GM19035 (cell line): ENCODE measurements at regions not wholly inside any gene's neighbourhood (a gene's known extent, or its start where the extent isn't known, plus 50 kb on each side); places are given as distances from the start of the nearest gene placed in this dataset.

Source experiments
- ATAC-seq: cut with Tn5 transposase; IDR thresholded peaks from one replicate; pipeline ENCODE4 v1.9.1; 2021; ENCODE audit not compliant: unreplicated experiment

- no peak for ATAC-seq
Measured at GRCh38 chr7:142418326-142418725, 160.5 kb upstream of the PRSS58 start.

DNA sequence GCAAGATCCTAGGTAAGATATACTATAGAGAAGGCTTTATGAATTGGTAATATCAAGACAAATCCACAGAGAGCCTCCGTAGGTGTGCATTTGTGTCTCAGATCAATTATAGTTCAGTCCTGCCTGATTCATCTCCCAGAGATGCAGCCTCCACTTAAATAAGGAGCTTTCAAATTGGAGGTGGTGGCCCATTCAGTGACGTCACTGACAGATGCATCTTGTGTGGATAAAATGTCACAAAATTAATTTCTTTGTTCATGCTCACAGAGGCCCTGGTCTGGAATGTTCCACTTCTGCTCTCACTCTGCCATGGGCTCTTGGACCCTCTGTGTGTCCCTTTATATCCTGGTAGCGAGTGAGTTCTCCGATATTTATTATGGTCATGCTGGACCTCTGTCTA lies 157.1 kb upstream of the PRSS58 start:
- no peak for ATAC-seq

DNA sequence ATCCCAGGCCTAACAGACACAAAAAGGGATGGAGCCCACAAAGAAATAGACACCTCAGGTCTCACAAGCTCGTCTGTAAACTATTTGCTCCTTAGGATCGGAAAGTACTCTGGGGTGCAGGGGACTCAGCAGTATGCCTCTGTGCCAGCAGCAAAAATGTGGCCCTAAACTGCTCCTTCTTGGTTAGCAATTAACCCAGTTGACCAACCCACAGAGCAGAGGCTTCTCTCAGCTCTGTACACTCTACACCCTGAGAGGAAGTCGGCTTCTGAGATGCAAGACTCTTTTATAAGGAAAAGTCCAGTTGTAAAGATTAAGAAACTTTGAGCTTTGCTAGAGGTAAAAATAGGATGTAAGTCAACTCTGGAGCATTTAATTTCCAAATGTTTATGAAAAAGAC lies 156.3 kb upstream of the PRSS58 start:
- no peak for ATAC-seq

GRCh38 chr7:142413280-142414000 lies 155.6 kb upstream of the PRSS58 start:
- ATAC-seq: no peak

GRCh38 chr7:142412551-142413193 lies 154.8 kb upstream of the PRSS58 start:
- ATAC-seq: peak; percentile 89

DNA sequence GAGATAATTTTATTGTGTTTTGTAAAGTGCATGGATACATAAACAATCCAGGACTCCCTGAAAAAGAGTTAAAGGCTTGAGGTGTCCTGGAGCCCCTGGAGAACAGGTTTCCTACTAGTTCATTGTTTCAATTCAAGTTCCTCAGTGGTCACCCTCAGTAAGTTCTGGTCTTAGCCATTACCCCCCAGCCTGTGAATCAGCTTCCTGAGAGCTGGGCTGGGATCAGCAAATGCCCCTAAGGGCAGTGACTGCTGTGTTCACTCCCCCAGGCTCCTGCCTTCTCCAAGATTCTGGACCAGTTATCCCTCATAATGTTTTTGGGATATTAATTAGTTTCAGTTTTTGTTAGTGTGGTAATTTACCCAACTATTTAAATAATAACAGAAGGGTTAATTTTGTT lies 151.6 kb upstream of the PRSS58 start:
- no peak for ATAC-seq

DNA sequence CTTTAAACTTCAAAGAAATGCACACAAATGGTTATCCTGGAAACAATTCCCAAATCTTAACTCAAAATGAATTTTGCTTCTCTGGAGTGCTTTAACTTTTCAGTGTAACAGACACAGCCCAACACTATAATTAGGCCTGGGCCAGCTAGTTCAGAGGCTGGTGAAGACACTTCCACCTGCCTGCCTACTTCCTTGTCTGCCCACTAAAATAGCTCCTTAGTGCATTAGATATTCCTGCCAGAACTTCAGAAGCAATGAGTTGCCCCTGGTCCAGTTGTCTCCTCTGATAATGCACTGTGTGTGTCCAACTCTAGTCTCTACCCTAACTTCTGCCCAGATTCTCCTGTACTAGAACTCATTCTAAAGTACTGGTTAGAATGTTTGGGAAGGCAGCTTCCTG lies 150.9 kb upstream of the PRSS58 start:
- no peak for ATAC-seq

GRCh38 chr7:142407939-142408570 lies 150.2 kb upstream of the PRSS58 start:
- ATAC-seq: no peak

DNA sequence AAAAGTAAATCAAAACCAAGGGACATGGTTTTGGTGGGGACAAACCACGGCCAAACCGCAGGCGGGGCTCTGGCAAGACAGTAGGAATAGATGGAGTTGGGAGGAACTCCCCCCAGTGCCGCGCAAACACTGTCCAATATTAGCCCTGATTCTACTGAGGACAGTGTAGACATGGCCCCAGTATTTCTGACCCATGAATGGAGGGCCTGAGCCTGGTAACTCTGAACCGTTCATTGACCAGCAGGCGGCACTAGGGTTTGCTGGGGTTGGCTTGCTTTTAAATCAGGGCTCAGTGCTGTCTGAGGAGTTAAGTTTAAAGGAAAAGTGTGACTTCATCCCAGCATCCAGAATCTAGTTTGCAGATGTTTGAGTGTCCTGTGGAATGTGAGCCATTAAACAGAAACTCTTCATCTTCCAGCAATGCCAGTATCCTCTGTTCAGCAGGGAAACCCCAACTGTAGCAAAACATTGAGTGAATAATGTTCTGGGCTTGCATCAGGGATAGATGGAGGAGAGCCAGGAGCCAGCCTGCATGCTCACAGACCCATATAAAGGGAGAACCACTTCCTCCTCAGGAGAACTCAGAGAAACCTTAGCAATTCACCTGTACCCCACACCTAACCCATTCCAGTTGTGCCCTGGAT lies 147.4 kb upstream of the PRSS58 start:
- ATAC-seq: no peak

DNA sequence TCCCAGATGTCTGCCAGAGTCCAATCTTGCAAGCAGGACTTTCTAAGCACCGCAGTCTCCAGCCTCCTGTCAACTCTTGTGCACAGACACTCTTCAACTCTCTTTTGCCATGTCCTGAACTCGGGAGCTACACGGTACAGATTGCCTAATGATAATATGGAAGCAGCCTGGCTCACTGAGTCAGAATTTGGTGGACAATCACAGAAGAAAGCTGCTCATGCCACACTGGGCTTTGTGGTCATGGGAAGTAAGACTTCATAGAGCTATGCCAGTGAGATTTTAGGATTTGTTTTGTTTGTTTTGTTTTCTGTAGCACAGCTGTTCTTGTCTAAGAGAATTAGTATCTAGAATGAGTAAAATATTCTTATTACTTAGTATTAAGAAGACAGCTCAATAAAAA lies 144.1 kb upstream of the PRSS58 start:
- no peak for ATAC-seq

DNA sequence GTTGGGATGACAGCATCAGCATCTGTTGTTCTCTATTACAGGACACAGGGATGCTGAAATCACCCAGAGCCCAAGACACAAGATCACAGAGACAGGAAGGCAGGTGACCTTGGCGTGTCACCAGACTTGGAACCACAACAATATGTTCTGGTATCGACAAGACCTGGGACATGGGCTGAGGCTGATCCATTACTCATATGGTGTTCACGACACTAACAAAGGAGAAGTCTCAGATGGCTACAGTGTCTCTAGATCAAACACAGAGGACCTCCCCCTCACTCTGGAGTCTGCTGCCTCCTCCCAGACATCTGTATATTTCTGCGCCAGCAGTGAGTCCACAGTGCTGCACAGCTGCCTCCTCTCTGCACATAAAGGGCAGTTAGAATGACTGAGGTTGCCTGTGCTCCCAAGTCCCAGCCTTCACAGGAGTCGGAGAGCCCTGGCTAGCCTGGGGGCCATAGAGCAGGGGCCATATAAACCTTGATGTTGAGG lies 142.2 kb upstream of the PRSS58 start:
- no peak for ATAC-seq

- ATAC-seq: no peak
Measured at GRCh38 chr7:142391191-142391992, 133.5 kb upstream of the PRSS58 start.

GRCh38 chr7:142389544-142389943 lies 131.7 kb upstream of the PRSS58 start:
- no peak for ATAC-seq

- peak; percentile 81 for ATAC-seq
Measured at GRCh38 chr7:142385491-142386340, 127.9 kb upstream of the PRSS58 start.

DNA sequence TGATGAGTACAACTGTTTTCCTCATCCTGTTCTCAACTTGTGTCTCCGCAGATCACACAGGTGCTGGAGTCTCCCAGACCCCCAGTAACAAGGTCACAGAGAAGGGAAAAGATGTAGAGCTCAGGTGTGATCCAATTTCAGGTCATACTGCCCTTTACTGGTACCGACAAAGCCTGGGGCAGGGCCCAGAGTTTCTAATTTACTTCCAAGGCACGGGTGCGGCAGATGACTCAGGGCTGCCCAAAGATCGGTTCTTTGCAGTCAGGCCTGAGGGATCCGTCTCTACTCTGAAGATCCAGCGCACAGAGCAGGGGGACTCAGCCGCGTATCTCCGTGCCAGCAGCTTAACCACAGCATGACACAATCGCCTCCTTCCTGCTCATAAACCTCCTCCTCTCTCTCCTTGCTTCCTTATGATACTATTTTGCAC lies 126.7 kb upstream of the PRSS58 start:
- ATAC-seq: peak; percentile 35

DNA sequence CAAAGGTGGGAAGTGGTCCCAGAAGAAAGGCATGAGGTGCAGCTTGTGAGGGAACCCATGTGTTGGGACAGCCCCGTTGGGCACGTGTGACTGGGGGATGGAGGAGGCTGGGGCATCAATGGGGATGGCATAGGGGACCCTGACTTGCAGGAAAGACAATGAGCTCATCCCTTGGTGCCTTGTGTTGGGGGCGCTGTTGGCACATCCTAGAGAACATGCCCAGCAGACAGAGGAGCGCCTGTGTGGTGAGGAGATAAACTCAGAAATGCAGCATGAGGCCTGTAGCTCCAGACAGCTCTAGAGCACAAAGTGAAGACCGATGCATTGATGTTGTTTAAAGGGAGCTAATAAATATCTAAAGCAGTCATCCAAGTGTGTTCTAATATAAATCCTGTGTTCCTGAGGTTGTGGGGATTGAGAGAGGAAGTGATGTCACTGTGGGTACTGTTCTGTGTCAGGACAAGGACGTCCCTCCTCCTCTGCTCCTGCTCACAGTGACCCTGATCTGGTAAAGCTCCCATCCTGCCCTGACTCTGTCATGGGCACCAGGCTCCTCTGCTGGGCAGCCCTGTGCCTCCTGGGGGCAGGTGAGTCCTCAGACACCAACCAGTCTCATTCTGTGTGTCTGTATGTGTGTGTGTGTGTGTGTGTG lies 126.1 kb upstream of the PRSS58 start:
- peak; percentile 10 for ATAC-seq

DNA sequence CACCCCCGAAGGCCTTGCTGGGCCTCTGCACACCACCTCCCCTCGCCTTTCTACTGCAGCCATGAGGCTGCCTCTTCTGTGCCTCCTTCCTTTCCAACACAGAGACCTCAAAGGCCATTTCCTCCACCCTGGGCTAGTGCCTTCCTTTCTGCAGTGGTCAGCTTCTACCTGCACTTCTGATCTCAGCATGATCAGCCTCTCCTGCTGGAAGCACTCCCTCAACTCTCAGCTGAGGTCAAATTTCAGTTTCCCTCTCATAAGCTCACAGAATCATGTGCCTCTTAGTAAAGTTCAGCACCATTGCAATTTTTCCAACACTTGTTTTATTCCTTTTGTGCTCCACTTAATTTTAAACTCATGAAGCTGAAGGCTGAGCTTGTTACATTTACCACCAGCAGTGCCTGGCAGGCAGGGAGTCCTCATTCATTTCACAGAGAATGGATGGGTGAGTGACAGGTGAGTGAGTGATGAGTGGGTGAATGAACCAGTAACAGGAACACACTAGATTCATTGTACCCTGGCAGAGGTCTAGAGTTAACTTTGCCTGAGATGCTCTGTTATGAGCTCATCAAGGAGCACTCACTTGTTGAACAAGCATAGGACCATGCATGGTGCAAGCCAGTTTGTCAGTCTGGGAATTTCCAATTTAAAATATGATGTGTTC lies 124.0 kb upstream of the PRSS58 start:
- ATAC-seq: no peak

GRCh38 chr7:142380069-142380468 lies 122.2 kb upstream of the PRSS58 start:
- ATAC-seq: no peak
